Colon (tissue), 2 donors: ENCODE measurements at regions not wholly inside any gene's neighbourhood (a gene's known extent, or its start where the extent isn't known, plus 50 kb on each side); places are given as distances from the start of the nearest gene placed in this dataset.
"Not testable (repeated sequence)": the region's sequence is repeated elsewhere in the genome, so short reads cannot be mapped to it uniquely, and the experiment has no call there.

ENCODE experiments used
- FAIRE-seq: peaks from 2 replicates; lab custom pipeline; 2012; peaks lifted over from hg19 to GRCh38; lab: Jason Lieb, UNC
- donor health status: control.
- donor health status: control.

GRCh38 chr4:12579172-12579571 lies 905.0 kb downstream of the RAB28 start:
- FAIRE-seq = no peak

- FAIRE-seq = no peak
Measured at GRCh38 chr4:12576409-12576808, 907.7 kb downstream of the RAB28 start.

DNA sequence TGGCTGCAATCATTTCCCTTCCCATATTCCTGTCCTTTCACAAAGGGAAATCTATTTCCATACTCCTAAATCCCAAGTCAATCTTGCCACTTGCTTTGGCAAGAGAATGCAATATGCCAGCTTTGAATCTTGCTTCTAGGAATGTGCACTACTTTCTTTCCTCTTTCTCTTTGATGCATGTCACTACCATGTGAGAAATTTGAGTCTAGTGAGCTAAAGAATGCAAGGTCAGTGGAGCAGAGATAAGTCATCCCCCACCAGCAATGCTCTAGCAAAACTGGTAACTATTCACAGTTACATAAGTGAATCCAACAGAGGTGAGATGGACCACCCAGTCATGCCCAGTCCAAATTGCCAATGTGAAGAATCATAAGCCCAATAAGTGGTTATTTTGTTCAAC lies 910.4 kb downstream of the RAB28 start:
- no peak for FAIRE-seq

- FAIRE-seq = no peak
Measured at GRCh38 chr4:12562476-12563140, 921.5 kb downstream of the RAB28 start.

DNA sequence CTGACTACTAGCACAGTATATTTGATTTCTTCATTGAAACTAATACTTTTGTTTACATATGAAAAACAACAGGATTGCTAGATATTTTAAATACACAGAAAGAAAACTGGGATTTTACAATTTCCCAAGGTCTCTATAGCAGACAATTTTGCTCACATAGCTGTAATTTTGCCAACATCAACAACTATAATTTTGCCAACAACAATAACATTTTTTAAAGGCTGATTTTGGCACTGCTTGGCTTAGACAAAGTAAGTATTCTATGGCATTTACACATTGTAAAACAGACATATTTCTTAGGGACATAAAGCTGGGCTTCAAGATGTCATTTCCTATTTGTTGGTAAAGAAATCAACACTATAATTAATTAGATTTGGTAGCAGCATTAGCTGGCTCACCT lies 922.1 kb downstream of the RAB28 start:
- FAIRE-seq = no peak

DNA sequence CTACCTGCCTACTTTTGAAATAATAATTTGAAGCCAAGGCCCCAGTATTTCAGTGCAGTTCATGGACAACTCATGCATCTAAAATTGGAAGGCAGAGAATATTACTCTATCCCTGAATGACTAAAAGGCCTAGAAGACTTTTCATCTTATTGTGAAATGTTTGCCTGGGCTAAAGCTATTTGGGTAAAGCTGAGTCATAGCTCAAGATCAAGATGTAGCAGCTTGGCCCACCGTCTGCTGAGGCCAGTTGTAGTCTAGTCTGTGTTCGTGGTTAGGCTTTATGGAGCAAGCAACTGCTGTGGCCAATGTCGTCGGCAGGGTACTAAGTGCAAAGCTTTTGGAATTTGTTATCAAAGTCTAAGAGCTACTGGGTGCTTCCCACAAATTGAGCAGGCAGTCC lies 929.1 kb downstream of the RAB28 start:
- FAIRE-seq = no peak

DNA sequence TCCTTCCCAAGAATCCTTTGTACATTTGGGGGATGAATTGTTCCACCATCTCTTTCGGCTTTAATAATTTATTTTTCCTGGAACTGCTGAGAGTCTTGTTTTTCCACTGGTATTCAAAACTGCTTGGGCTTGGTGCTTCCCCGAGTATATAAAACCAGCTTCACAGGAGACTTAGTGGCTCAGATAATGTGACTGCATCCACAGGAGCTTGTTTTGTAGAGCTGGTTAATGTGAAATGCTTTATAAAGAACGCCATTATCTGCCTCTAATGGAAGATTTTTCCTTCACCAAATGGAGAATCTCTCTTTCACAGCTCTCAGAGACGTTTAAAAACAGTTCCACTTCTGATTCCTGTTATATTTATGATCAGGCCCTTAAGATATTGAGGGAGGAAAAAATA lies 935.5 kb downstream of the RAB28 start:
- FAIRE-seq = no peak

GRCh38 chr4:12545812-12546211 lies 938.3 kb downstream of the RAB28 start:
- FAIRE-seq = no peak

DNA sequence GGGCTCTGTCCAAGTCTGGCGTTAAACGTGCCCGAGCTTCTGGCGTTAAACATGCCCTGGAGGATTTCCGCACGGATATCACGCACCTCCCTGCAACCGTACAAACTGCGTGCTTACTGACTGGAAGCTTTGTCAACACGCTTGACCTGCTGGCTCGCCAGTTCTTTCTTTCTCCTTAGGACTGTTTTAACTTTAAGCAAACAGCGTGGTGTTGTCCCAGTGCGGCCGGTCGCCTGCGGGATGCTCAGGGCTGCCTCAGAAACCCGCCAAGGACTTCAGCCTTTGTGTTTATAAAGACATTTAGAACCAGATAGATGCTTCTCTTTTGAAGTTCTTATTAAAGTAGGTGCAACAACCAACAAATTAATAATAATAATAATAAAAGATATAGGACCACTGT lies 946.0 kb downstream of the RAB28 start:
- no peak for FAIRE-seq

GRCh38 chr4:12534684-12535083 lies 949.5 kb downstream of the RAB28 start:
- FAIRE-seq = no peak

DNA sequence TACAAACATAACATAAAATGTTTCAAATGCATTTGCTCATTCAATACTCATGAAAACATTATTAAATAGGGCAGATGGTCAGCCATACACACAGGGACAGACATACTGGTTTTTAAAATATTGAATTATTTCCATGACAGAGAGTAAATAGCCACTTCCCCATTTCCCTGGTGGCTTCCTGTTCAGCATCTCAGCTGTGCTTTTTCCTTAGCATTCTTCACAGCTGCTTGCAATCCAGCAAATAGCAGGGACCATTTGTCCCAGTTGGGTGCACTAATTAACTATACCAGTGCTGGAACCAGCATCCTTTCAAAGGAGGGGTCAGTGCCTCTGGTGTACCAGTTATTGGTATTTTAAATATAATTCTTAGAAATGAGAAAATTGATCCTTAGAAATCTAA lies 964.7 kb downstream of the RAB28 start:
- FAIRE-seq = no peak

DNA sequence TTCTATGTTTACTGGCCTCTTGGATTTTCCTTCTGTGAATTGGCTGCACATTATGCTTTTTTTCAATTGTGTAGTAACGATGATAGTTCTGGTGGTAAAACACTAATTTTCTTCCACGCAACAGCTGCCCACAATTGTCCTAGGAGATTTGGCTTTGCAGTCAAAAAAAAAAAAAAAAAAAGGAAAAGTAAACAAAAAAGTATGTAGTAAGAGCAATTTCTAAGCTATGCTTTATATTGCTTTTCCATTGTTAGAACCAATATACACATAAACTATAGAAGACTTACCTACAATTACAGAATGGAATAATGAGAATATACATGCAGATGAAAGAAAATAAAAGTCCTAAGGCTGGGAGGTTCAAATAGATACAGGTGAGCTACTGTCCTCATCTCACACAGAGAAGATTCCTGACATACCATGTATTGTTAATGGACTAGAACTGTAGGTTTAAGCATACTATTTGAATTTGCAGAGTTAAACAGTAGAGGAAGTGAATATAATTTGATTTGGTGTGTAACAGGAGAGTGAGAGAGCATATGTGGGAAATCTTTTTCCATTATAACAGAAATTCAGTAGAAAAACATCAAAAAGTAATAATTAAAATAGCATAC lies 976.2 kb downstream of the RAB28 start:
- no peak for FAIRE-seq

DNA sequence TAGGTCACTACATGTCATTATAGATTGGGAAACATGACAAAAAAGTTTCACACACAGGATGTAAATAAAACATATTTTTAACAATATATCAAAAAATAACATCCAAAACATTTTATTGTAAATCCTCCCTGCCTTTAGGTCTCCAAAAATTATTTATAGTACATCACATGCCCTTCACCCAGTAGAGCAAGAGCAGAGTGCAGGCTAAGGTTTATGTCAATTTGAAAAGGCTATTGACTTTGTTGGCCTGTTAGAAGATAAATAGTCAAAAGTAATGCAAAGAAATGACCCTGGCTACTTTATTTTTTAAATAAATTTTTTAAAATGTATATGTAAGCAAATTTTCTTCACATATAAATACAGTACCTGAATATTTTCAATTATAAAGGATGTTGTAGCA lies 983.7 kb downstream of the RAB28 start:
- FAIRE-seq = no peak

- FAIRE-seq = no peak
Measured at GRCh38 chr4:12499693-12500092, 984.4 kb downstream of the RAB28 start.

- no peak for FAIRE-seq
Measured at GRCh38 chr4:12495211-12495610, 988.9 kb downstream of the RAB28 start.

DNA sequence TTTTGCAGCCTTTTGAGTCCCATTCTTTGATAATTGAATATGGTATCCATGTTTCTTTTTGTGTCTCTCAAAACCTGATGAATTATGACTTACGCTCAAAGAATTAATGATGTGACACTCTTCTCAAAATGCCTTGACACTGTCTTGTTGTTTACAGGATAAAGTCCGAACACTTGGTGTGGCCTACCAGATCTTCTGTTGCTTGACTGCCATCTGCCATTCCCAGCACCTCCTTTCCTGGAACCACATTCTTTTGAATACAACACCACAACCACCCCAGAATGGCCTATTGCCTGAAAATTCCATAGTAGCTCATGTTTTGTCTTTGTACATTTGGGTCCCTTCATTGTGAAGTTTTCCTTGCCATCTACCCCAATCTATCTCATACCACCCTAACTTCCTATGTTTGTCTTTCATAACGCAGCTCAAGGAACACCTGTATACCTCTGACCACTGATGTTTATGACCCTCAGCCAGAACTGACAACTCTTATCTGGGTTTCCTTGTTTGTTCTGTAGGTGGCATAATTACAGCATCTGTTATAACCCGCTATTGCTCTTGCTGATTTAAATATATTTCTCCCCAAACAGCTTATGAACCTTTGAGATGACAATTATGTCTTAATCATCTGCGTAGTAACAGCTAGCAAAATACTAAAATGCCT lies 991.3 kb downstream of the RAB28 start:
- no peak for FAIRE-seq

- no peak for FAIRE-seq
Measured at GRCh38 chr4:12488672-12489071, 995.5 kb downstream of the RAB28 start.

- FAIRE-seq = no peak
Measured at GRCh38 chr4:12487000-12487399, 997.1 kb downstream of the RAB28 start.

DNA sequence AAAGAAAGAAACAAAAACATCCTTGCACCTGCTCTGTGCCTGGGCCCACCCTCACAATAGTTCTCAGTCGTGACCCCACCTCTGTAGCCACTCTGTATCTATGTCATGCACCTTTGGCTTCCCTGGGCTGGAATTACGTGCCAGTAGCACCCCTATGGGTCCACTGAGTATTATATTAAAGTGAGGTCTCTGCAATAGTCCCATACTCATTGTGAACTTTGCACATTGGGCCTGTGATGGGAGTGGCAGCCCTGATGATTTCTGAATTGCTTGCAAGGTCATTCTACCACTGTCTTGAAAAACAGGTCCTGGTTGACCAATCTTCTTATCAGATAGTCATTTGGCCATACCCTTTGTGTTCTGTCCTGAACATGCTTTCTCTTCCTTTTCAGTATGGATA lies 1012.1 kb downstream of the RAB28 start:
- FAIRE-seq = no peak

GRCh38 chr4:12471193-12471592 lies 1012.9 kb downstream of the RAB28 start:
- FAIRE-seq = peak; percentile 70

- FAIRE-seq = not testable (repeated sequence)
Measured at GRCh38 chr4:12461576-12461975, 1022.6 kb downstream of the RAB28 start.

DNA sequence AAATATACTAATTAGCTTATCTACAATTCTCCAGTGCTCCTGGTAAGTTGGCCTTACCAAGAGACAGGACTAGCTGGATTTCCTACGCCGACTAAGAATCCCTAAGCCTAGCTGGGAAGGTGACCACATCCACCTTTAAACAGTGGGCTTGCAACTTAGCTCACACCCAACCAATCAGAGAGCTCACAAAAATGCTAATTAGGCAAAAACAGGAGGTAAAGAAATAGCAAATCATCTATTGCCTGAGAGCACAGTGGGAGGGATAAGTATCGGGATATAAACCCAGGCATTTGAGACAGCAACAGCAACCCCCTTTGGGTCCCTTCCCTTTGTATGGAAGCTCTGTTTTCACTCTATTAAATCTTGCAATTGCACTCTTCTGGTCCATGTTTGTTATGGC lies 1025.0 kb downstream of the RAB28 start:
- no peak for FAIRE-seq

DNA sequence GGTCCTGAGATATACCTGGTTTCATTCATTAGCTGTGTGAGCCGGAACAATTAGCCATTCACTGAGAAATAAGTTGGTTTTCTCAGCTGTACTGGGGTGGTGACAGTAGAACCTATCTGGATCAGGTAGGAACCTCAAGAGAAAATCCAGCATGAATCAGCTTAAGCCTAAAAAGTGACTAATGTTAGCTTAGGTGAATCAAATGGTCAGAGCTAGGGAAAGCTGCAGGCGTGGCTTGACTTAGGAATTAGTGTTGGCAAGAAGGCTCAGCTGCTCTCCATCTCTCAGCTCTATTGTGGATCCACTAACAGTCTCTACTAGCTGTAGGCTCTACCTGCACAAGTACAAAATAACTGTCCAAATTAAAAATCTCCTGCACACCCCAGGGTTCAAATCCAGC lies 1025.5 kb downstream of the RAB28 start:
- no peak for FAIRE-seq

DNA sequence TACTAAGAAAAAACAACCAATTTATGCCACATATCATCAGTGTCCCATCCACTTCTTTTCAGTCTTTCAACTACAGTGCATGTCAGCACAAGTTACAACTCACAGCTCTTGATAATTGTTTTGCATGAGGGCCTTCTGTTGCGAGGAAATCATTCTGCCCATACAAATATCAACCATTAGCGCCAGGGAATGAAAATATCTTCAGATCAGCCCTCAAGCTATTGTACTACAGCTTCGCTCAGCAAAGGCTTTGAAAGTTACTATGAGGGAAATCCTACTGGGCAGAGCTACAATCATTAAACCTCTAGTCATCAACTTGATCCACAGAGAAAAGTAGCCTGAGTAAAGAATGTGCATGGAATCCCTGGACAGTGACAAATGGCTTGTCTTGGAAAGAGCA lies 1023.6 kb upstream of the HS3ST1 start:
- FAIRE-seq = no peak
